ENCODE measurements at regions not wholly inside any gene's neighbourhood (a gene's known extent, or its start where the extent isn't known, plus 50 kb on each side); places are given as distances from the start of the nearest gene placed in this dataset.
"Not testable (repeated sequence)": the region's sequence is repeated elsewhere in the genome, so short reads cannot be mapped to it uniquely, and the experiment has no call there.

GRCh38 chr5:174523311-174524071, 200.9 kb upstream of the MSX2 start:
- DNase-seq (ENCODE audit: low read depth) = no peak

- no peak for DNase-seq (ENCODE audit: low read depth)
These were observed 200.0 kb upstream of the MSX2 start for GRCh38 chr5:174524351-174524750.

GRCh38 chr5:174526177-174526576, 198.2 kb upstream of the MSX2 start:
- DNase-seq (ENCODE audit: low read depth) = no peak

GRCh38 chr5:174527916-174528540, 196.4 kb upstream of the MSX2 start:
- no peak for DNase-seq (ENCODE audit: low read depth)

DNA sequence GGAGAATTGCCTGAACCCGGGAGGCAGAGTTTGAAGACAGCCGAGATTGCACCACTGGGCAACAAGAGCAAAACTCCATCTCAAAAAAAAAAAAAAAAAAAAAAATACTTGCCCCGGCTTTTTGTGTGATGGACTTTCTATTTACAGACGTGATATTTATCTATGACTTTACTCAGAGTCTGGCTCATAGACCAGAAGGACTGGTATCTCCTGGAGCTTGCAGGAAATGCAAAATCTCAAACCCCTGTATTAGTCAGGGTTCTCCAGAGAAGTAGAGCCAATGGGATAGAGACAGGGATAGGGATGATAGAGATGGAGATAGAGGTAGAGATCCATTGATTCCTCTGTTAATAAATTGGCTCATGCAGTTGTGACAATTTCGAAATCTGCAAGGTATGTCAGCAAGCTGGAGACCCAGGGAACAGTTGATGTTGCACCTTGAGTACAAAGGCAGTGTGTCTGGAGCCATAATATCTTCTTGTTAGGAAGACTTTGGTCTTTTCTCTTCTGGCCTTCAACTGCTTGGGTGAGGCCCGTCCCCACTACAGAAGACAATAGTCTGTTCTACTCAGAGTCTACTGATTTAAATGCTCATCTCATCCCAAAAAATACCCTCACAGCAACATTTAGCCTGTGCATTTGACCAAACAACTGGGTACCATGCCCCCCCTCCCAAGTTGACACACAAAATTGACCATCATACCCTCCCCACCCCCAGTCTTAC, 195.4 kb upstream of the MSX2 start:
- no peak for DNase-seq (ENCODE audit: low read depth)

DNA sequence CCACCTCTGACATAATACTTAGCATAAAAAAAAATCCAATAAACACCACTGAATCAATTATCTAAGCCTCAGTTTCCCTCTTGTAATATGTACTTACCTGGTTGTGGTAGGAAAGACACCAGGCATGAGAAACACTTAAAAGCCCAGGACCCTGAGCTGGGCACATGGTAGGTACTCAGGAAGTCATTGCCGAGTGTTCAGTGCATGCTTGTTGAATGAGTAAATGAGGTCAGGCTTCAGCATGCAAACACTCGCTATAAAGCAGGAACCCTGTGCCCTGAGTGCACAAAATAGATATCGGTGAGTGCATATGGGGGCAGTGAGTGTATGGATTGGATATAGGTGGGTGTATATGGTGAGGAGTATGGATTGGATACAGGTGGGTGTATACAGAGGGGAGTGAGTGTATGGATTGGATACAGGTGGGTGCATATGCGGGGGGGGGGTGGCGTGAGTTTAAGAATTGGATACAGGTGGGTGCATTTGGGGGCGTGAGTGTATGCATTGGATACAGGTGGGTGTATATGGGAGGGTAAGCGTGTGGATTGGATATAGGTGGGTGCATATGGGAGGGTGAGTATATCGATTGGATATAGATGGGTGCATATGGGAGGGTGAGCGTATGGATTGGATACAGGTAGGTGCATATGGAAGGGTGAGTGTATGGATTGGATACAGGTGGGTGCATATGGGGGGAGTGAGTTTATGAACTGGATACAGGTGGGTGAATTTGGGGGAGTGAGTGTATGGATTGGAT, 194.3 kb upstream of the MSX2 start:
- DNase-seq (ENCODE audit: low read depth) = no peak

DNA sequence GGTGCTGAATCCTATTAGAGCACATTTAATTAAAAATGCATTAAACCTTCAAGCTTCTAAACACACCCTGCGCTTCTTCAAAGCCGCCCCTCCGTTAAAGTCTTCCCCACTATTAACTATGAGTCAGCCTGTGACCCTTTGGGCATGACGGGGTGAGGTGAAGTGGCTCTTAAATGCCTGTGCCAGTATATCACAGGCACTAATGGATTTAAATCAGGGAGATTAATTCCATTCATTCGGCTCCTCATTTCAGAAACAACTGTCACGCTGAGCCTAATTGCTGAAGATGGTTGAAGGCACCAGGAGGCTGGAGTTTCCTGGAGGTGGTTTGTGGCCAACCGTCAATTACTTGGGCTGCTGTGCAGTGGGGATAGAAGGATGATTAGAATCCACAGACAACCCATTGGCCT, 192.6 kb upstream of the MSX2 start:
- DNase-seq (ENCODE audit: low read depth) = no peak

DNA sequence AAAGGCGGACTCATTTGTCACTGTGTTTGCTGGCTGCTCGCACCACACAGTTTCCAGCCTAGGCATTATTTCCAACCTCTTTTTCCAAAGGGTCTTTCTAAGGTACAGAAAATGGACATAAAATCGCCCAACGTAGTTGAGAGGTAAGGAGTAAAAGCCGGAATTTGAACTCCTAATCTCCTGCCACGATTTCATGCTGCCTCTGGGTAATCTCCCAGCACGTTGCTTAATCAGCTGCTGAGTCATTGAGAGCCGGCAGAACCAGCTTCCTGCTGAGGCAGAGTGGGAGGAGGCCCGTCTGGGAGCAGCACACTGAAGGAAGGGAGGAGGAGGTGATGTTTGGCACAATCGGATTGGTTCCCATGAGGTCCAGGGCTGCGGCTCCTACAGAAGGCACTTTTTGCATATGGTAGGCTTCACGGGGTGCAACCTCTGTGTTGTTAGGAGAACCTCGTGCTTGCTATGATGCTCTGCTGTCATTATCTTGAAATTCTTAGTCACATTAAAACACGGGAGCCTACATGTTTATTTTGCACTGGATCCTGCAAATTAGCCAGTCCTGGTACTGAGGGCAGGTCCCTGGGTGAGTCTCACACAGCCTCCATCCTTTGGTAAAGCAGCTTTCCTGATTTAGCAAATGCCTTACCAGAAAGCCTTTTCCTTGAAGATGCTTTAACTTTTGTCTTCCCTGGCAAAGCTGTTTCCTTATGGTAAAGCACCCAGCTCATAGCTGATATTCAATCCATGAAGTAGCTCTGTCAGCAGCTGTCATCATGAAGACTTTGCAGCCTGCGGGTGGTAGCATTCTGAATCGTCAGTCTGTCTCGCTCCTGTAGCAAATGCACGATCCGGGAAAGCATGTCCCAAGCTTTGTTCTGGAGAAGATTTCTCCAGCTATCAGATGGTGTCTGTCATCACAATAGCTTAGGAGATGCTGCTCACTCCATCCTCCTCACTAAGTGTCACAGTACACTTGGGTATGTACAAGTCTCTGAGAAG, 191.6 kb upstream of the MSX2 start:
- DNase-seq (ENCODE audit: low read depth) = peak; percentile 76

DNA sequence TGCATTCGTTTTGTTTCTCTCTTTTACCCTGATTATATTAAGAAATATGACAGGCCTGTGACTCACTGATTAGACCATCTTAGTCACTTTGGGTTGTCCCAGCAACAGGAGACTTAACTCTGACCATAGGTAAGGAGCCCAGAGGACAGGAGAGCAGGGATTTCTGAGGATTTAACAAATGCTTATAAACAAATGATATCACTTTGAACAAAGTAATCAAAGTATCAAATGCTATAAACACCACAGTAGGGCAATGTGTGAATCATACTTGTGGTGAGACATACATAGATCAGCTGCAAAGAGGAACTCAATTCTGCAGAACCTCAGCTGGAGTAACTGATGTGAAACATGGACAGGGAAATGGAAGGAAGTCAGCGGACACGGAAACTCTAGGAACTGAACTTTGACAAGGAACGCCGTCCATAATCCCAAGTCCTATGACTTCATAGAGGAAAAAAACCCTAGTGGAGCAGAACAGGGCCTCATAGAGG, 190.6 kb upstream of the MSX2 start:
- peak; percentile 49 for DNase-seq (ENCODE audit: low read depth)

DNA sequence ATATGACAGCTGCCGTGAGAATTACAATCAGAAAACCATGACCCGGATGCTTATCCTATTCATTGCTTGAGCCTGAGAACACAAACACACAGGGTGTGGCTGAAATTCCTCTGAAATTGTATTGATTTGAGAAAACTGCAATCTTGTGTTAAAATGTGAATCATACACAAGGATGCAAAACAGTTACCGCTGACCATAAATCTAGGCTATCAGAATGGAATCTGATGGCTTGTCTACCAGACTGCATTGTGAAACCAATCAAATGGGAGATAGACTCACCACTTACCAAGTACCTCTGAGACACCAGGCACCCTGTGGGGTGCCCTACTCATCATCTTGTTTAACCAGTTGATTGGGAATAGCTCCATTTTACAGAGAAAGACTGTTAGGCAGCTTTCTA, 188.7 kb upstream of the MSX2 start:
- no peak for DNase-seq (ENCODE audit: low read depth)

DNA sequence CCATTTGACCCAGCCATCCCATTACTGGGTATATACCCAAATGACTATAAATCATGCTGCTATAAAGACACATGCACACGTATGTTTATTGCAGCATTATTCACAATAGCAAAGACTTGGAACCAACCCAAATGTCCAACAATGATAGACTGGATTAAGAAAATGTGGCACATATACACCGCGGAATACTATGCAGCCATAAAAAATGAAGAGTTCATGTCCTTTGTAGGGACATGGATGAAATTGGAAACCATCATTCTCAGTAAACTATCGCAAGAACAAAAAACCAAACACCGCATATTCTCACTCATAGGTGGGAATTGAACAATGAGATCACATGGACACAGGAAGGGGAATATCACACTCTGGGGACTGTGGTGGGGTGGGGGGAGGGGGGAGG, 184.6 kb upstream of the MSX2 start:
- DNase-seq (ENCODE audit: low read depth) = not testable (repeated sequence)

DNA sequence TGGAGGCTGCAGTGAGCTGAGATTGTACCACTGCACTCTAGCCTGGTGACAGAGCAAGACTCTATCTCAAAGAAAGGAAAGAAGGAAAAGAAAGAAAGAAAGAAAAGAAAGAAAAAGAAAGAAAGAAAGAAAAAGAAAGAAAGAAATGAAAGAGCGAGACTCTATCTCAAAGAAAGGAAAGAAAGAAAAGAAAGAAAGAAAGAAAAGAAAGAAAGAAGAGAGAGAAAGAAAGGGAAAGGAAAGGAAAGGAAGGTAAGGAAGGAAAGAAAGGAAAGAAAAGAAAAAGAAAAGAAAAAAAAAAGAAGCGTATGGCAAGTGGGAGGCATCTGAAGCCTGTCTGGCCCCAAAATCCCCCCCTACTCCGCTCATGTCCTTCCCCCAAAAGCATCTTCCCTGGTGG, 182.3 kb upstream of the MSX2 start:
- no peak for DNase-seq (ENCODE audit: low read depth)

DNA sequence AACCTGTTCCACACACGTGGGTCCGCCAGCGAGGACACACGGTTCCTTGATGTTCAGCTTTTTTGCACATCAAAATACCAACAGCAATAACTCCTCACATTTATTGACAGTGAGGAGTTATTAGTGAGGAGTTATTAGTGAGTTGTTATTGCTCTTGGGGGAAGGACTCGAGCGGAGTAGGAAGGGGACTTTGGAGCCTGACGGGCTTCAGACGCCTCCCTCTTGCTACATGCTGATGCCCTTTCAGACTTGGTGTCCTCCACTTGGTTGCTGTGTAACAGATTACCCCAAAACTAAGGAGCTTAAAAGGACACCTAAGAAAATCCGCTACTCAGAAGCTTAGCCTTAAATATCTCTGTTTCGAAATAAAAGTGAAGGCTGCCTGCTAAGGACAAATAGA, 181.9 kb upstream of the MSX2 start:
- DNase-seq (ENCODE audit: low read depth) = no peak

GRCh38 chr5:174545926-174546325, 178.5 kb upstream of the MSX2 start:
- no peak for DNase-seq (ENCODE audit: low read depth)

GRCh38 chr5:174547814-174548213, 176.6 kb upstream of the MSX2 start:
- DNase-seq (ENCODE audit: low read depth) = no peak

DNA sequence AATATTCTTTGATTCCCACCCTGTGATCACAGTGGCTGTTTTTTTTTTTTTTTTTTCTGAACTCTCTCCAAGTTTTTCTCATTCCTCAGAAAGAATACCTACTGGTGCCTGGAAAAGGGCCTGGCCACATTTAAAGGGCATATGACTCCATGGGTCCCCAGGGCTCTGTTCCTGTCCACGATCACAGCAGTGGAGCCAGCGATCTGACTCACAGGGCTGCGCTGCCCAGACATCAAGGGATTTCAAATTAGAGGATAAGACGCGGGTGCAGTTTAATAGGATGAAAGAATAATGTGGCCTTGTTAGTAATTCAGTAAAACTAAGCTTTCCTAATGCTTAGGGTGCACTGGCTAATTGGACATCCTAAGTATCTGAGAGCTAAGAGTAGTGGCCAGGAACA, 175.1 kb upstream of the MSX2 start:
- DNase-seq (ENCODE audit: low read depth) = no peak

DNA sequence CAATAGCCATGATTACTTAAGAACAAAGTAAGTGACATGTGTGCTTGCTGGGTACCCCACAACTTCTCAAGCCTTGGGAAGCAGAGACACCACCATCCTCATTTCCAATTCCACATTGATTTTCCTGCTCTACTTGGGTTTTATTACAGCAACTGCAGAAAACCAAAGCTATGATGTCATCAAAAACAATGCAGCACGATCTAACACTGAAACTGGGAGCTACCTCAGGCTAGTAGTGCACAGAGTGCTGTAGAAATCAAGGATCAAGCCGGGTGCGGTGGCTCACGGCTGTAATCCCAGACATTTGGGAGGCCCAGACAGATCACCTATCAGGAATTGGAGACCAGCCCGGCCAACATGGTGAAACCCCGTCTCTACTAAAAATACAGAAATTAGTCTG, 174.4 kb upstream of the MSX2 start:
- DNase-seq (ENCODE audit: low read depth) = no peak

- no peak for DNase-seq (ENCODE audit: low read depth)
These were observed 172.0 kb upstream of the MSX2 start for GRCh38 chr5:174552428-174552827.

- no peak for DNase-seq (ENCODE audit: low read depth)
These were observed 170.8 kb upstream of the MSX2 start for GRCh38 chr5:174553556-174553955.

GRCh38 chr5:174555726-174556125, 168.7 kb upstream of the MSX2 start:
- DNase-seq (ENCODE audit: low read depth) = no peak

DNA sequence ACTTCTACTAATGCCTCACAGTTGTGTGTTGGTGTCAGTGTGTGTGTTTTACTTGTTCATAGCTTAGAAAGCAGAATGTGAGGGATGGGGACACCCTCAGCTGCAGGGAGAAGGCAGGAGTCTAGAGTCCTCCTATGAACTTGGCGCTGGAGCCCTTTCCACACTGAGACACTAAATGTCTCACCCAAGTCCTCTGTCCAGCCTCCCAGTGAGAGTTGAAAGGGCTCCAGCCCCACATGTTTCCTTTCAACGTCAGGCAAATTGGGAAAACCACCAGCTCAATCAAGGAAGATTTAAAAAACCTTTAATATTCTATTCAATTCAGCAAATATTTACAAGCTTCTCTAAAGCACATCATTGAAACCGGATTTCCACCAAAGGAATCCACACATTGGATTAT, 167.6 kb upstream of the MSX2 start:
- DNase-seq (ENCODE audit: low read depth) = no peak
